Activated CD4-positive, alpha-beta T cell treated with anti-CD3 and anti-CD28 coated beads, Interleukin-2, amount 50 U/mL, for 48 hours (primary cell): ENCODE measurements at regions not wholly inside any gene's neighbourhood (a gene's known extent, or its start where the extent isn't known, plus 50 kb on each side); places are given as distances from the start of the nearest gene placed in this dataset.
"Not testable (repeated sequence)": the region's sequence is repeated elsewhere in the genome, so short reads cannot be mapped to it uniquely, and the experiment has no call there.

Source experiments
- DNase-seq, 2 experiments: peaks; one replicate each; pipeline ENCODE4 v3.0.0-alpha.2; 2020

- DNase-seq = no peak
Observed at GRCh38 chr5:155116456-155117251, 103.1 kb downstream of the KIF4B start.

- DNase-seq = no peak
Observed at GRCh38 chr5:155125551-155126095, 112.1 kb downstream of the KIF4B start.

- no peak for DNase-seq
Observed at GRCh38 chr5:155126573-155126972, 113.0 kb downstream of the KIF4B start.

- DNase-seq = no peak
Observed at GRCh38 chr5:155127552-155127951, 114.0 kb downstream of the KIF4B start.

- no peak for DNase-seq
Observed at GRCh38 chr5:155128786-155129512, 115.4 kb downstream of the KIF4B start.

GRCh38 chr5:155129513-155129880 lies 115.9 kb downstream of the KIF4B start:
- no peak for DNase-seq

- no peak for DNase-seq
Observed at GRCh38 chr5:155134130-155134529, 120.6 kb downstream of the KIF4B start.

GRCh38 chr5:155136216-155136850 lies 122.8 kb downstream of the KIF4B start:
- no peak for DNase-seq

- no peak for DNase-seq
Observed at GRCh38 chr5:155137683-155138082, 124.1 kb downstream of the KIF4B start.

- no peak for DNase-seq
Observed at GRCh38 chr5:155140646-155141045, 127.1 kb downstream of the KIF4B start.

GRCh38 chr5:155144956-155145355 lies 131.4 kb downstream of the KIF4B start:
- no peak for DNase-seq

- no peak for DNase-seq
Observed at GRCh38 chr5:155147222-155147621, 133.7 kb downstream of the KIF4B start.

GRCh38 chr5:155148694-155149093 lies 135.1 kb downstream of the KIF4B start:
- no peak for DNase-seq

GRCh38 chr5:155150012-155150411 lies 136.5 kb downstream of the KIF4B start:
- no peak for DNase-seq

- no peak for DNase-seq
Observed at GRCh38 chr5:155154973-155155372, 141.4 kb downstream of the KIF4B start.

- not testable (repeated sequence) for DNase-seq
Observed at GRCh38 chr5:155163084-155163483, 149.5 kb downstream of the KIF4B start.

- no peak for DNase-seq
Observed at GRCh38 chr5:155167736-155168135, 154.2 kb downstream of the KIF4B start.

GRCh38 chr5:155181542-155181941 lies 168.0 kb downstream of the KIF4B start:
- no peak for DNase-seq

GRCh38 chr5:155189476-155189875 lies 175.9 kb downstream of the KIF4B start:
- DNase-seq = no peak

GRCh38 chr5:155189981-155190380 lies 176.4 kb downstream of the KIF4B start:
- DNase-seq = no peak

- no peak for DNase-seq
Observed at GRCh38 chr5:155193029-155193428, 179.5 kb downstream of the KIF4B start.

GRCh38 chr5:155193483-155194107 lies 180.0 kb downstream of the KIF4B start:
- DNase-seq = no peak

GRCh38 chr5:155200608-155201007 lies 187.1 kb downstream of the KIF4B start:
- DNase-seq = no peak
